ENCODE measurements at regions not wholly inside any gene's neighbourhood (a gene's known extent, or its start where the extent isn't known, plus 50 kb on each side); places are given as distances from the start of the nearest gene placed in this dataset.

DNA sequence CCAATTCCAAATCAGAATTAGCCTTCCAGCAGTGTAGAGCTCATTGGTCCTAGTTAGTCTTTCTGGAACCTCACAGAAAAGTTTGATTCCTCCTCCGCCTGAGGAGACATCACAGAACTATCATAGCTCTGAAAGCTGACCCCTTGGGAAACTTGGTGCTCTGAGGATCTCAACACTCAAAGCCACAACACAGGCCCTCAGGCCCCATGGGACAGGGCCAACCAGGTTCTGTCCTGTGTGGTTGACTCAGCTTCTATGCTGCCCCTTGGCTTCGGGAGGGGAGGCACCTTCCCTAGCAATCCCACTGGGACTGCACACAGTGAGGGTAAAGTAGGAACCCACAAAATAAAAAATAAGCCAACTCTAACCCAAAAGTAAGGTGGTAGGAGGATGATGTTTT is 237.5 kb upstream of the ECI2 start:
- DNase-seq (ENCODE audit: low spot score): no peak

GRCh38 chr6:4371207-4371921 is 236.0 kb upstream of the ECI2 start:
- no peak for DNase-seq (ENCODE audit: low spot score)
- Histone ChIP-seq H3K4me1 (ENCODE audit: insufficient read depth, low read length, poor library complexity, severe bottlenecking) (no peaks in the 10 kb centered on the region), H3K27ac (ENCODE audit: low read depth, low read length, poor library complexity, severe bottlenecking) (no peak overlapping the region), H4K20me1 (ENCODE audit: insufficient read depth, low read length) (no peaks in the 10 kb centered on the region), H3K9me2 (ENCODE audit: insufficient read depth, low read length) (no peaks in the 10 kb centered on the region), H3K36me3 (ENCODE audit: insufficient read depth, low read length) (no peaks in the 10 kb centered on the region), H3K4me2 (ENCODE audit: low read length) (no peak overlapping the region), H2AFZ (ENCODE audit: low read length) (no peak overlapping the region), H3K4me3 (ENCODE audit: low read depth, low read length, poor library complexity, severe bottlenecking) (no peak overlapping the region), H3K79me2 (ENCODE audit: insufficient read depth, low read depth, low read length) (no peaks in the 10 kb centered on the region), H3K9me3 (ENCODE audit: low read length) (no peaks in the 10 kb centered on the region)
- intact Hi-C loops (cut with micrococcal nuclease; ENCODE audit: unreplicated experiment): no loop called here
- POLR2A ChIA-PET: no interaction called here
- CTCF ChIA-PET (ENCODE audit: unreplicated experiment): no interaction called here
- TF ChIP-seq, protein P1, sequence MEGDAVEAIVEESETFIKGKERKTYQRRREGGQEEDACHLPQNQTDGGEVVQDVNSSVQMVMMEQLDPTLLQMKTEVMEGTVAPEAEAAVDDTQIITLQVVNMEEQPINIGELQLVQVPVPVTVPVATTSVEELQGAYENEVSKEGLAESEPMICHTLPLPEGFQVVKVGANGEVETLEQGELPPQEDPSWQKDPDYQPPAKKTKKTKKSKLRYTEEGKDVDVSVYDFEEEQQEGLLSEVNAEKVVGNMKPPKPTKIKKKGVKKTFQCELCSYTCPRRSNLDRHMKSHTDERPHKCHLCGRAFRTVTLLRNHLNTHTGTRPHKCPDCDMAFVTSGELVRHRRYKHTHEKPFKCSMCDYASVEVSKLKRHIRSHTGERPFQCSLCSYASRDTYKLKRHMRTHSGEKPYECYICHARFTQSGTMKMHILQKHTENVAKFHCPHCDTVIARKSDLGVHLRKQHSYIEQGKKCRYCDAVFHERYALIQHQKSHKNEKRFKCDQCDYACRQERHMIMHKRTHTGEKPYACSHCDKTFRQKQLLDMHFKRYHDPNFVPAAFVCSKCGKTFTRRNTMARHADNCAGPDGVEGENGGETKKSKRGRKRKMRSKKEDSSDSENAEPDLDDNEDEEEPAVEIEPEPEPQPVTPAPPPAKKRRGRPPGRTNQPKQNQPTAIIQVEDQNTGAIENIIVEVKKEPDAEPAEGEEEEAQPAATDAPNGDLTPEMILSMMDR (conservative IDR thresholded peaks at IDR 0.05; ENCODE audit: low read length): no peak
- no peak for TF ChIP-seq EZH2phosphoT487 (IDR thresholded peaks at IDR 0.05; ENCODE audit: borderline replicate concordance, low read depth, low read length)
- no TSS peak for BruUV-seq (replicated peaks)

More for the DNA sequence above, 237.5 kb upstream of the ECI2 start:
- H3K79me2 ChIP-seq (ENCODE audit: insufficient read depth, low read depth, low read length): no peaks in the 10 kb centered on the region
- H3K9me3 ChIP-seq (ENCODE audit: low read length): no peaks in the 10 kb centered on the region
- H2AFZ ChIP-seq (ENCODE audit: low read length): no peak overlapping the region
- no peaks in the 10 kb centered on the region for H3K36me3 ChIP-seq (ENCODE audit: insufficient read depth, low read length)
- ChIA-PET POLR2A (no interaction called here), CTCF (ENCODE audit: unreplicated experiment) (no interaction called here)
- intact Hi-C loops (cut with micrococcal nuclease; ENCODE audit: unreplicated experiment): no loop called here
- H4K20me1 ChIP-seq (ENCODE audit: insufficient read depth, low read length): no peaks in the 10 kb centered on the region
- TF ChIP-seq, protein P1 (conservative IDR thresholded peaks at IDR 0.05; ENCODE audit: low read length): no peak
- TF ChIP-seq EZH2phosphoT487 (IDR thresholded peaks at IDR 0.05; ENCODE audit: borderline replicate concordance, low read depth, low read length): no peak
- no peak overlapping the region for H3K4me2 ChIP-seq (ENCODE audit: low read length)
- H3K4me1 ChIP-seq (ENCODE audit: insufficient read depth, low read length, poor library complexity, severe bottlenecking): no peaks in the 10 kb centered on the region
- no peak overlapping the region for H3K4me3 ChIP-seq (ENCODE audit: low read depth, low read length, poor library complexity, severe bottlenecking)
- H3K9me2 ChIP-seq (ENCODE audit: insufficient read depth, low read length): no peaks in the 10 kb centered on the region
- H3K27ac ChIP-seq (ENCODE audit: low read depth, low read length, poor library complexity, severe bottlenecking): no peak overlapping the region
- BruUV-seq (replicated peaks): no TSS peak

DNA sequence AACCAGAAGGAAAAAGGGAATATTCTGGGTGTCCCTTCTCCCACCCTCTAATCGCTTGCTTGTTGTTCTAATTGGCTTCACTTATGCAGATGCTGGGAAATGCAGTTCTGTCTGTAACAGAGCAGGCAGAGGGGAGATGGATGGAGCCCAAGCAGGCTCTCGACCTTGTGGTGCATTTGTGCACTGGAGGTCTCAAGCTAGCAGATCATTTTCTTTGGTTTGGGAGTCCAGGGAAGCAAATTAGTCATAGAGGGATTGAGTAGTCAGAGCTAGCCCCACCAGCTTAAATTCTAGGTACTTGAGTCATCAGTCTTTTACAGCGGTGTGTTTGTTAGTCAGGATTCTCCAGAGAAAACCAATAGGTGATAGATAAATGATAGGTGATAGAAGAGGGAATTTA is 234.7 kb upstream of the ECI2 start:
- no peak for DNase-seq (ENCODE audit: low spot score)
- H3K4me1 ChIP-seq (ENCODE audit: insufficient read depth, low read length, poor library complexity, severe bottlenecking): no peaks in the 10 kb centered on the region
- no TSS peak for BruUV-seq (replicated peaks)
- H3K4me3 ChIP-seq (ENCODE audit: low read depth, low read length, poor library complexity, severe bottlenecking): no peak overlapping the region
- no peaks in the 10 kb centered on the region for H3K9me2 ChIP-seq (ENCODE audit: insufficient read depth, low read length)
- ChIA-PET CTCF (ENCODE audit: unreplicated experiment) (no interaction called here), POLR2A (no interaction called here)
- H4K20me1 ChIP-seq (ENCODE audit: insufficient read depth, low read length): no peaks in the 10 kb centered on the region
- no peaks in the 10 kb centered on the region for H3K9me3 ChIP-seq (ENCODE audit: low read length)
- TF ChIP-seq, protein P1 (conservative IDR thresholded peaks at IDR 0.05; ENCODE audit: low read length): no peak
- no peak for TF ChIP-seq EZH2phosphoT487 (IDR thresholded peaks at IDR 0.05; ENCODE audit: borderline replicate concordance, low read depth, low read length)
- intact Hi-C loops (cut with micrococcal nuclease; ENCODE audit: unreplicated experiment): no loop called here
- no peak overlapping the region for H3K4me2 ChIP-seq (ENCODE audit: low read length)
- no peak overlapping the region for H3K27ac ChIP-seq (ENCODE audit: low read depth, low read length, poor library complexity, severe bottlenecking)
- H3K79me2 ChIP-seq (ENCODE audit: insufficient read depth, low read depth, low read length): no peaks in the 10 kb centered on the region
- no peaks in the 10 kb centered on the region for H3K36me3 ChIP-seq (ENCODE audit: insufficient read depth, low read length)
- H2AFZ ChIP-seq (ENCODE audit: low read length): no peak overlapping the region
